GM18517 (cell line): ENCODE measurements at regions not wholly inside any gene's neighbourhood (a gene's known extent, or its start where the extent isn't known, plus 50 kb on each side); places are given as distances from the start of the nearest gene placed in this dataset.
"Not testable (repeated sequence)": the region's sequence is repeated elsewhere in the genome, so short reads cannot be mapped to it uniquely, and the experiment has no call there.

Experiments
- ATAC-seq: cut with Tn5 transposase; IDR thresholded peaks from one replicate; pipeline ENCODE4 v1.9.1; 2021; ENCODE audit warnings: mild to moderate bottlenecking, moderate library complexity; ENCODE audit not compliant: unreplicated experiment

- no peak for ATAC-seq
Measured at GRCh38 chr7:52179934-52180333, 855.5 kb upstream of the POM121L12 start.

GRCh38 chr7:52168085-52168484, 851.5 kb upstream of the COBL start:
- ATAC-seq, result no peak

DNA sequence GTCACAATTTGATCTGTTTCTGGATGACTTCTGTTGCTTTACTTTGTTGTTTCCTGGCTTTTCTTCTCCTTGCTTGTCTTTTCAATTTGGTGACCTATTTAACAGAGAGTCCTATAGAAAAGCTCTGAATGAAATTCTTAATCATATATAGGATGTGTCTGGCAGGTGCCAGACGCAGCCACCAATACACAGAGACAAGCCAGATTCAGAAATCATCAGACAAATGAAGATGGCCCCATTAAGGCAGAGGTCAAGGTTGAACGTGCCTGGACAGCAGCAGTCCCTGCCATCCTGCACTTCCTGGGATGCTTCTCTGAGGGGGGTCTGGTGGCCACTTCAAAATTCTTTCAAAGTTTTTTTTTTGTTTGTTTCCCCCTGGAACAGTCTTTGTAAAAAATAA, 846.7 kb upstream of the COBL start:
- no peak for ATAC-seq

- ATAC-seq, result no peak
Measured at GRCh38 chr7:52161483-52161882, 844.9 kb upstream of the COBL start.

- ATAC-seq, result not testable (repeated sequence)
Measured at GRCh38 chr7:52159421-52159820, 842.8 kb upstream of the COBL start.

DNA sequence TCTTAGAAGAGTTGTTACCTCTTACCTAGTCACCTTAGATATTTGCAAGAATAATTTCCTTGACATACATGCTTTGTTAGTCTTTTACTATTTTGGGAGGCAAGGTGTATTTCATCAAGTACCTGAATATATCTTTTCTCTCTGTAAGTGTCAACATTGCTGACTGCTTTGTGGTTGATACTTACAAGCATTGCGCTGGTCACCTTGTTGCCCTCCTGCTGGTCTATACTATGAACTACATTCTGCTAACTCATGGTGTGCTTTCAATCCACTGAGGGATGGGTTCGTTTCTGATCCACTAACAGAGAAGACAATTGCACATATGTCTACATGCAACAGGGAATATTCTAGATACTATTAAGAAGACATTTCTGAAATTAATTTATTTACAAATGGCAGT, 837.8 kb upstream of the COBL start:
- ATAC-seq, result no peak

- no peak for ATAC-seq
Measured at GRCh38 chr7:52151559-52151958, 835.0 kb upstream of the COBL start.

DNA sequence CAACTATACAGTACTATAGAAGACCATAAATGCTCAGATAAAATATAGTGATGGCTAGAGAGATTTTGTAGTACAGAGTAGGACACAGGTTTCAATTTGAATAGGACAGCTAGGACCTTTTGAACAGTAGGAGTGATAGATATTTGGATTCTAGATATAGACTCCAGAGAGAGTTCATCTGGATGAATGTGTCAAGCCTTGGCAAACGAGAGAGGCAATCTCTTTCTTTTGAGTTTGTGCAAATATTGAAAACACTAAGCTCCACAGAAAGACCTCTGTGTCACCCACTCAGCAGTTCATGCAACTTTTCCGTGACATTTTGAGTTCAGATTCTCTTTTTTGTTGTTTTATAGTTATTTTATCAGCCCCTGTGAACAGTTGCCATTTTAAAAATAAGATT, 834.3 kb upstream of the COBL start:
- ATAC-seq, result no peak

- no peak for ATAC-seq
Measured at GRCh38 chr7:52146871-52147634, 830.4 kb upstream of the COBL start.

DNA sequence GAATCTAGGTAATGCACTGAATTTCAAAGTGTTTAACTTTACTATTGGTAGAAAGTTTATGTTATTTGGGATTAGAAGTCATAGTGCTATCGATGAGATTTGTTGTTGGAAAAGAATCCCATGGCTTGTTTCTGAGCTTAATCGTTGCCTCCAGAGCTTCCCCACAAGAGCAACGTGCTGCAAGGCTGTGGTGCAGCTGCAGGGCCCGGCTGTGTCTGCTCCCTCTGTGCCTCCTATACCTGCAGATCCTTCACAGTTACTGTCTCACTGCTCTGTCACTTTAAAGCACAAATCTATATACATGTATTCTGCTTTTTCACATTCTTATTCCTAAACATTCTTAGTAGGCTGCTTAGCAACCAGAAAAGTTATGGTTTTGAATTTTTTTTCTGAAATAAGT, 826.6 kb upstream of the COBL start:
- ATAC-seq, result no peak

- ATAC-seq, result no peak
Measured at GRCh38 chr7:52140851-52141250, 824.2 kb upstream of the COBL start.

DNA sequence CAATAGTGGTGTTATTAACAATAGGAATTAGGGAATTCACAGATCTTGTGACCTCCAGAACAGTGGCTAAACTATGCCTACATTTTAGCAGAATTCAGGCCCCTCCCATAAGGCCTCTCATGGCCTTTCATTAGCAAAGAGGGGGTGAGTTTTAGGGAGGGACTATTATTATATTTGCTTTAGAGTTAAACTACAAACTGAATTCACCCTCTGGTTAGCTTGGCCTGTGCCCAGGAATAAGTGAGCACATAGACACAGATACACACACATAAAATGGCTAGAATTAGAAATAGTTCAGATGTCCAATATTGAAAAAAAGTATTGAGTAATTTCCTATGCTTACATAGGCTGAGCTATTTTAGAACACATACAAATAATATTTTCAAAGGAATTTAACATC, 818.8 kb upstream of the COBL start:
- no peak for ATAC-seq

DNA sequence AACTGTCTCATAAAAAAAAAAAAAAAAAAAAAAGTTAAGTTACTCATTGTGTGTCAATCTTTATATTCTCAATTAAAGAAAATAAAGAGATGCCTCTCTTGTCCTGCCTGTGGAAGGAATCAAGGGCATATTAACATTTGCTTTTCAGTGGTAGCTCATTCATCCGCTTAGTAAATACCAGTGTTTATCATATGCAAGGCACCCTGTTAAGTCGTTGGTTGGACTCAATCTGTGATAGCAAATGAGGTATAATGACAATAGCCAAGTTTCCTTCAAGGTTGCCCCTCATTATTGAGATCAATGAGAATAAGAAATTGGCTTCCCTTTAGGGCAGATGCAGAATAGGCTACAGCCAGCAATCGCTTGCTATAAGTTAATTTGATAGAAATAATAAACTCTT, 812.7 kb upstream of the COBL start:
- ATAC-seq, result no peak

GRCh38 chr7:52120912-52121311, 804.3 kb upstream of the COBL start:
- ATAC-seq, result no peak

- ATAC-seq, result no peak
Measured at GRCh38 chr7:52119537-52119936, 802.9 kb upstream of the COBL start.

GRCh38 chr7:52114509-52114908, 797.9 kb upstream of the COBL start:
- ATAC-seq, result no peak

GRCh38 chr7:52114056-52114455, 797.4 kb upstream of the COBL start:
- ATAC-seq, result no peak

- no peak for ATAC-seq
Measured at GRCh38 chr7:52107355-52107754, 790.7 kb upstream of the COBL start.

DNA sequence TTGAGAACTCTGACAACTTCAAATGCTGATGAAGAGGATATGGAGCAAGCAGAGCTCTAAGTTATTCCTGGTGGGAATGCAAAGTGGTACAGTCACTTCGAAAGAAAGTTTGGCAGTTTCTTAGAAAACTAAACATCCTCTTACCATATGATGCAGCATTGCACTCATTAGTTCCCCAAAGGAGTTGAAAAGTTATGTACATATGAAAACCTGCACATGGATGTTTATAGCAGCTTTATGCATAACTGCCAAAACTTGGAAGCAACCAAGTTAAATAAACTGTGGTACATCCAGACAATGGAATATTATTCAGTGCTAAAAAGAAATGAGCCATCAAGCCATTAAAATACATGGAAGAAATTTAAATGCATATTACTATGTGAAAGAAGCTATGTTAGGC, 779.3 kb upstream of the COBL start:
- ATAC-seq, result no peak

DNA sequence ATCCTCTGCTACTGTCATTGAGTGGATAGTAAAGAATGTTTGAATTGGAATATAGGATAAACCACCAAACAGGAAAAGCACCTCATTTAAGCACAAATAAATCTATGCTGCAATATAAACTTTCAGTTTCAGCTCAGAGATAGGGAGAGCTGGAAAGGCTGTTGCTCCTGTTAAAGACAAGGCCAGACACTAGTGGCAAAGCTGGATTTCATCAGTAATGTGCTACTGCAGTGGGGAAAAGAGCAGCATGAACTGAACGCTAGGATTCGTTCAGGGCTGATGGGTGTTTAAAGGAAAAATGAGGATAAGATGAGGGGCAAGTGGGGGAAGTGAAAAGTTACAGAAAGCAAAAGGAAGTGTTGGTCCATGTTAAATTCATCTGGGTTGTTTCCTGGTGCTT, 775.4 kb upstream of the COBL start:
- ATAC-seq, result no peak

GRCh38 chr7:52091101-52091500, 774.5 kb upstream of the COBL start:
- no peak for ATAC-seq

DNA sequence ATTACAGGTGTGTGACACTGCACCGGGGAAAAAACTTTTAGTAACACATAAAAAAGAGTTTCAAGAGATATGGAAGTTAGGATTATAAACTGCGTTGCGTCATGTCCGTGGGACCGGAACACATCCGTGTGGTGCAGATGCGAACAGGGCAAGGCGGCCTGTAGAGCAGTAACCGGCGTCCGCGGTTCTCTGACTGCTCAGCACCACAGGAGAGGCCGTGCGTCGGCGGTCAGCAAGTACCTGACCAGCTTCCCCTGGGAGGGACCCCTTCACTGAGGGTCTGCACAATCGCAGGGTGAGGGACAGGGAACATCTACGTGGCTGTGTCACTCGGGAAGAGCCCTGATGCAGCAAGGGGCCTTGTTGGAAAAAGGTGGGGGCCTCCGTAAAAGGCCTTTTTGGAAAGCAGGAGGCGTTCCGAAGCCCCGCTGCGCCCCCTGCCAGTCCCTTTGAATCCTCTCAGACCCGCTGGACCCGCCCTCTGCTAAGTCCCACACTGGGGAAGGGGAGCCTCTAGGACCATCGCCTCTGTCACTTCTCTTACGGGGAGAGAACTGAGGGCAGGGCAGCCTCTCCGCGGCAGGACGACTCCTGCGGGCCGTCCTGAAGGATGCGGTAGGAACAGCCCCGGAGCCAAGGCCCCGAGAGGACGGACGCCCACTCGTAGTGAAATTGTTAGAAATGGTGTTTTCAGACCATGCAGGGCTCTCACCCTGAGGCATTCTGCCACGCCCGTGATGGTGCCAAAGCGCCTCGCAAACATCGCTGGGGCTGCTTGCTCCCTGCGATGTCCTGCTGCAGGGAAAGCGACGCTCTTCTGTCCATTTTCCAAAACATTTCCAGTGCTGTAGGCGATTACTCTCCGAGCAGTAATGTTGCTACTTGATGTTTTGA, 771.6 kb upstream of the COBL start:
- ATAC-seq, result no peak
